Duodenal mucosa (tissue), 2 donors: ENCODE measurements at regions not wholly inside any gene's neighbourhood (a gene's known extent, or its start where the extent isn't known, plus 50 kb on each side); places are given as distances from the start of the nearest gene placed in this dataset.

Source experiments
- H3K27ac ChIP-seq: one replicate; pipeline ENCODE4 v1.7.0; 2013; ENCODE audit warnings: low read depth, low read length
- H3K27me3 ChIP-seq, 2 donors: one replicate each; pipeline ENCODE4 v1.7.0; 2013; ENCODE audit warnings: low read length in 2 of 2, control low read depth in 1 of 2; ENCODE audit not compliant: insufficient read depth in 2 of 2, control insufficient read depth in 1 of 2
- H3K36me3 ChIP-seq, 2 donors: one replicate each; pipeline ENCODE4 v1.7.0; 2013; ENCODE audit warnings: low read length in 2 of 2, control low read depth in 1 of 2; ENCODE audit not compliant: insufficient read depth in 2 of 2, control insufficient read depth in 1 of 2
- H3K4me1 ChIP-seq, 2 donors: one replicate each; pipeline ENCODE4 v1.7.0; 2013; ENCODE audit warnings: low read length in 2 of 2, control low read depth in 1 of 2; ENCODE audit not compliant: insufficient read depth in 2 of 2, control insufficient read depth in 1 of 2
- H3K4me3 ChIP-seq, 2 donors: one replicate each; pipeline ENCODE4 v1.7.0; 2013; ENCODE audit warnings: low read length in 2 of 2, low read depth in 1 of 2
- H3K9ac ChIP-seq, 2 donors: one replicate each; pipeline ENCODE4 v1.7.0; 2013; ENCODE audit warnings: low read length in 2 of 2, low read depth in 1 of 2
- H3K9me3 ChIP-seq, 2 donors: one replicate each; pipeline ENCODE4 v1.7.0; 2013; ENCODE audit warnings: low read length in 2 of 2, control low read depth in 1 of 2; ENCODE audit not compliant: control insufficient read depth in 1 of 2

DNA sequence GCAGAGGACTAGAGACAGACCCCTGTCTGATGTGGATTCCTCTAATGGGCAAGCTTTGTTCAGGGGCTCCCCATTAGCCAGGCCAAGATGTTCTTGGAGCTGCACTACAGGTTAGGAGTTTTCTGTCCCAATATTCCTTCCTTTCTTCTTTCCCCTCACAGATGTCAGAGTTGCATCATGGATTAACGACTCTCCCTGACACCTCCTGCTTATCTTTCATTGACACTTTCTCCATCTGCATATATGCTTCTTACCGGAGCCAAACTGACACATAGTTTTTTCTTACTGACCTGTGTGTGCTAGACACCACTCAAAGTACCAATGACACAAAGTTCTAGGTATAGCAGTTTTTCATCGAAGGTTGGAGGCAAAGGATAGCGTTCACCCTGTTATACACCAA is 228.6 kb upstream of the HCCS start:
- Histone ChIP-seq H3K4me1 (no peaks in the 10 kb centered on the region), H3K9me3 (no peaks in the 10 kb centered on the region), H3K4me3 (no peak overlapping the region), H3K9ac (no peak overlapping the region), H3K27ac (no peak overlapping the region), H3K36me3 (no peaks in the 10 kb centered on the region), H3K27me3 (no peaks in the 10 kb centered on the region)

DNA sequence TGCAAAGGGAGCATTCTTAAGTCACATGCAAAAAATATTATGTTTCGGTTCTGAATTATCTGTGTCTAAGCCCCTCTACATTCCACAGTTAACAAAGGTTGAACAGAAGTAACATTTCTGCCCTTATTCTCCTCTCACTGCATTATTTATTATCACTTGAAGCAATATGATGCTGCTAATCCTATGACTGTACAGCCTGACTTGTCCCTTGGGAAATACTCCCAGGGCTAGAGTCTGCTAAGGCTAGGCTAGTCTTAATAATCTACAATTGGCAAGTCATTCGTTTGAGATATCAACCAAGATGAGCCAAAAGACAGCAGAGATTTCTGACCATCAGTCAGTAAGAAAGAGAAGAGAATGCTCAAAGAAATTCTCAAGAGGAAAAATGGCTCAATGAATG is 226.9 kb upstream of the HCCS start:
- no peak overlapping the region for H3K4me3 ChIP-seq
- no peak overlapping the region for H3K27ac ChIP-seq
- H3K9me3 ChIP-seq = no peaks in the 10 kb centered on the region
- H3K27me3 ChIP-seq = no peaks in the 10 kb centered on the region
- H3K36me3 ChIP-seq = no peaks in the 10 kb centered on the region
- H3K4me1 ChIP-seq = no peaks in the 10 kb centered on the region
- no peak overlapping the region for H3K9ac ChIP-seq

DNA sequence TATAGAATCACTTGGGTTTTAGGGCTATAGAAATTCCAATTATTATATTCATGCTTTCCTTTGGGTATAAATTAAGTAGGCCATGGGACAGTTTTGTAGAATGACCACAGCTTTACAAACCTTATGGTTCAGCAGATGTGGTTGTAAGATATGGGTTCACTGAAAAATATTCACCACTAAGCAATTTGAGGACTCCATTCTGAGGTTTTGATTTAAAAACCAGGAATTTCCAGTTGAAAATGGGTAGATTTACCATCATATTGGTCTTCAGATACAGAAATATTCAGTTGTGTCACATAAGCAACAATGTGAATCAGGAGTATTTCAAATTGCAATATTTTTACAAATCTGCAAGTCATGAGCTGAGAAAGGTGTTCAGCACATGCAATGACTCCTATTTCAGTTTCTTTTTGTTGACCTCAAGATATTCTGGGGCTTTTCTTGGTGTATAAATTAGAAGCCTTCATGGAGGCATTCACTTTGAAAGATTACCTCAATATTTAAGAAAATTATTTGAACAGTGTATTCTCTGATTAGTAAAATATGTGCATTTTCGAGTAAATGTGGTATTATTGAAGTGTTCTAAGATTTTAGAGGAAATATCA is 218.4 kb upstream of the HCCS start:
- no peaks in the 10 kb centered on the region for H3K9me3 ChIP-seq
- H3K4me1 ChIP-seq = no peaks in the 10 kb centered on the region
- H3K4me3 ChIP-seq = no peak overlapping the region
- H3K27me3 ChIP-seq = no peaks in the 10 kb centered on the region
- no peaks in the 10 kb centered on the region for H3K36me3 ChIP-seq
- no peak overlapping the region for H3K9ac ChIP-seq
- no peak overlapping the region for H3K27ac ChIP-seq

DNA sequence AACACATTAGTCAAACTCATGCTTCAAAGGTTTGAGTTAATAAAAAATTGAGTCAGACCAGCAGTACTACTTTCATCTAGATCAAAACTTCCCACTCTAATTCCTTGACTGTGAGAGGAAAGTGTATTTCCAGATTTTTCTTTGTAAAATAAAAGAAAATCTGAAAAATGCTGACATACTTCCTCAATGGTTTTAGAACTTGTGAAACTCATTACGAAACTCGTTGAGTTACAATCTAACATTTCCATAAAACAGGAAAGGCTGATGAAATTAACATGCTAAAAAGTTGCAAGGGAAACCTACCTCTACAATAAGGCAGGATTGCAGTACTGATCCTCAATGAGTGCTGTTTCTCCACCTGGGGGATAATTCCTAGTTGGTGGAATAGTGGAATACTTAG is 217.8 kb upstream of the HCCS start:
- Histone ChIP-seq H3K4me1 (no peaks in the 10 kb centered on the region), H3K27me3 (no peaks in the 10 kb centered on the region), H3K4me3 (no peak overlapping the region), H3K36me3 (no peaks in the 10 kb centered on the region), H3K9me3 (no peaks in the 10 kb centered on the region), H3K9ac (no peak overlapping the region), H3K27ac (no peak overlapping the region)

DNA sequence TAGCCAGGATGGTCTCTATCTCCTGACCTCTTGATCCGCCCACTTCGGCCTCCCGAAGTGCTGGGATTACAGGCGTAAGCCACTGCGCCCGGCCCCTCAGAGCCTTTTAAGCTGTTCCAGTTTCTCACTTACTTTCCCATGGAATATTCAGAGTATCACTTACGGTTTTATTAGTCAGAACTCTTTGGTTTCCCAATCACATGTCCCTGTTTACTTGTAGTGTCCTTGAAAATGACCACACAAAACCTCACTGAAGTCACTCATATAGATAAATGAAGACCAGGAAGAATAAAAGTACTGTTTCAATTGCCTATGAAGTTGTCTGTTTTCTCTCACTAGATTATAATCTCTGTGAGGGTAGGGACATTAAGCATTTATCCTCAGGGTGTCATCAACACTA is 217.2 kb upstream of the HCCS start:
- H3K27ac ChIP-seq = no peak overlapping the region
- H3K9ac ChIP-seq = no peak overlapping the region
- H3K9me3 ChIP-seq = no peaks in the 10 kb centered on the region
- H3K4me1 ChIP-seq = no peaks in the 10 kb centered on the region
- H3K36me3 ChIP-seq = no peaks in the 10 kb centered on the region
- no peak overlapping the region for H3K4me3 ChIP-seq
- no peaks in the 10 kb centered on the region for H3K27me3 ChIP-seq

DNA sequence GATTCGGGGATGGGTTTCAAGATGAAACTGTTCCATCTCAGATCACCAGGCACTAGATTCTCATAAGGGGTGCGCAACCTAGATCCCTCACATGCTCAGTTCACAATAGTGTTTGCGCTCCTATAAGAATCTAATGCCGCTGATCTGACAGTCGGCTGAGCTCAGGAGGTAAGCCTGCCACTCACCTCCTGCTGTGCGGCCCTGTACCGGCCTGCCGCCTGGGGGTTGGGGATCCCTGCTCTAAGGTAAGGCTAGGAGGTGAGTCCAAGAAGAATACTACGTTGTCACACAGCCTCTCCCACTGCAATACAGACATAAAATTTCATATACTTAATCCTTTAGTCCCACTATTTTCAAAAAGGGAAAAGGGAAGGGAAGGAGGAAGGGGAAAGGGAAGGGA is 213.4 kb upstream of the HCCS start:
- no peaks in the 10 kb centered on the region for H3K27me3 ChIP-seq
- no peak overlapping the region for H3K27ac ChIP-seq
- H3K9me3 ChIP-seq = no peaks in the 10 kb centered on the region
- H3K4me3 ChIP-seq = no peak overlapping the region
- H3K36me3 ChIP-seq = no peaks in the 10 kb centered on the region
- no peak overlapping the region for H3K9ac ChIP-seq
- peaks cover 0 to 6% of the 10 kb centered on the region in 2 donors for H3K4me1 ChIP-seq

- Histone ChIP-seq H3K4me1 (peaks cover 0 to 6% of the 10 kb centered on the region in 2 donors), H3K4me3 (no peak overlapping the region), H3K9me3 (no peaks in the 10 kb centered on the region), H3K27ac (no peak overlapping the region), H3K27me3 (no peaks in the 10 kb centered on the region), H3K36me3 (no peaks in the 10 kb centered on the region), H3K9ac (no peak overlapping the region)
Measured at GRCh38 chrX:10900585-10901289, 210.4 kb upstream of the HCCS start.

DNA sequence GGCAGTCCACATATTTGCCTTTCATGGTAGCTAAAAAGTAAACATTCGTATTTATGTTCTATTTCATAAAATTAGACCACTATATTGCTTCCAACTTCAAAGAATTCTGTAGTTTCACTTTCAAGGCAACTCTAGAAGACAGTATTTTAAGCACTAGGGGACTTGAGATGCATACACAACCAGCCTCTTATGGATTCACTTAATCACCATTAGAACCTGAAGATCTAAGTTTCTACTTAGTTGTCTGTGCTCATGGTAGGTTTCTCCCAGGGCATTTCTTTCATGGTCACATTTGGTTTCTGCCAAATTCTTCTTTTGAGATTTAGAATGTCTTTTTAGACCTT is 209.9 kb upstream of the HCCS start:
- Histone ChIP-seq H3K36me3 (no peaks in the 10 kb centered on the region), H3K9me3 (no peaks in the 10 kb centered on the region), H3K4me1 (peaks cover 0 to 6% of the 10 kb centered on the region in 2 donors), H3K27me3 (no peaks in the 10 kb centered on the region), H3K9ac (no peak overlapping the region), H3K27ac (no peak overlapping the region), H3K4me3 (no peak overlapping the region)

- Histone ChIP-seq H3K36me3 (no peaks in the 10 kb centered on the region), H3K9ac (no peak overlapping the region), H3K9me3 (no peaks in the 10 kb centered on the region), H3K4me3 (no peak overlapping the region), H3K27me3 (no peaks in the 10 kb centered on the region), H3K27ac (no peak overlapping the region), H3K4me1 (peaks cover 0 to 6% of the 10 kb centered on the region in 2 donors)
Measured at GRCh38 chrX:10902001-10902400, 209.1 kb upstream of the HCCS start.

GRCh38 chrX:10903523-10903922 is 207.6 kb upstream of the HCCS start:
- no peaks in the 10 kb centered on the region for H3K36me3 ChIP-seq
- no peak overlapping the region for H3K4me3 ChIP-seq
- no peaks in the 10 kb centered on the region for H3K9me3 ChIP-seq
- no peaks in the 10 kb centered on the region for H3K27me3 ChIP-seq
- H3K9ac ChIP-seq = no peak overlapping the region
- no peak overlapping the region for H3K27ac ChIP-seq
- H3K4me1 ChIP-seq = peaks cover 0 to 6% of the 10 kb centered on the region in 2 donors
